Heart right ventricle (tissue), 16 donors: ENCODE measurements at regions not wholly inside any gene's neighbourhood (a gene's known extent, or its start where the extent isn't known, plus 50 kb on each side); places are given as distances from the start of the nearest gene placed in this dataset.

Source experiments
- ATAC-seq, 8 donors: fragments of 200-7000 bp; cut with Tn5 transposase; one replicate each; pipeline ENCODE4 v1.9.1; 2020; ENCODE audit warnings: mild to moderate bottlenecking in 8 of 8, moderate library complexity in 8 of 8, moderate number of reproducible peaks in 1 of 8
- DNase-seq, 2 donors: peaks; one replicate each; pipeline ENCODE4 v3.0.0-alpha.2; 2020
- H3K27ac ChIP-seq, 10 donors: fragments of 200-600 bp; sonication (generic) in 2 of 10; one replicate each; pipeline versions ENCODE4 v1.5.0 to v1.8.0; 2020 to 2022; ENCODE audit warnings: mild to moderate bottlenecking in 3 of 10
- H3K27me3 ChIP-seq, 7 donors: fragments of 200-600 bp; one replicate each; pipeline ENCODE4 v1.8.0; 2021 to 2022; ENCODE audit warnings: mild to moderate bottlenecking in 2 of 7
- H3K36me3 ChIP-seq, 9 donors: fragments of 200-600 bp; sonication (generic) in 1 of 9; one replicate each; pipeline versions ENCODE4 v1.5.0 to v1.8.0; 2020 to 2022; ENCODE audit warnings: mild to moderate bottlenecking in 2 of 9
- H3K4me1 ChIP-seq, 9 donors: fragments of 200-600 bp; sonication (generic) in 1 of 9; one replicate each; pipeline versions ENCODE4 v1.5.0 to v1.8.0; 2020 to 2022; ENCODE audit warnings: mild to moderate bottlenecking in 4 of 9
- H3K4me3 ChIP-seq, 10 donors: fragments of 200-600 bp; sonication (generic) in 2 of 10; one replicate each; pipeline versions ENCODE4 v1.5.0 to v1.8.0; 2020 to 2022; ENCODE audit warnings: mild to moderate bottlenecking in 7 of 10, moderate library complexity in 2 of 10
- H3K9me3 ChIP-seq, 11 donors: fragments of 200-600 bp in 10 of 11; sonication (generic) in 2 of 11; one replicate each; pipeline versions ENCODE4 v1.5.0 to v1.8.0; 2013 to 2022; ENCODE audit warnings: mild to moderate bottlenecking in 2 of 11, control low read depth in 1 of 11, moderate library complexity in 1 of 11
- WGBS, 2 donors: extraction: QIAGEN DNeasy Blood & Tissue Kit; methylation state at CpG; one replicate each; pipeline ENCODE4 v1.1.7; 2013; ENCODE audit warnings: inconsistent platforms in 1 of 2; 5-methylcytosine and 5-hydroxymethylcytosine counted together
- intact Hi-C, 10 donors: fragments of 100-400 bp; cut with DNase I; formaldehyde crosslinking; loops; one replicate each; pipeline versions ENCODE4 v1.11.1 to v1.14.2; 2022
- TF ChIP-seq, protein P1 (sequence below), 9 donors: fragments of 200-600 bp; sonication (generic) in 2 of 9; IDR thresholded peaks; one replicate each; pipeline versions ENCODE4 v1.5.0 to v1.8.0; 2021 to 2022; ENCODE audit warnings: antibody characterized with exemption in 9 of 9, mild to moderate bottlenecking in 5 of 9, moderate library complexity in 1 of 9
- donor health status: Arrhythmogenic right ventricular cardiomyopathy.
- donor health status: ischemic (EF 13 %, LVEDD 7.1; RV severe dilation, severe dysfunction).
- donor health status: healthy with polysubstance abuse.
- donor health status: DM: no; HTN: yes; CAD: no.
- donor health status: DM: no; HTN: no; CAD: no.
- donor health status: ischemic (EF 25% LVEDD 6.9; RV normal size, moderate dysfunction).
- donor health status: ischemic (EF 25% LVEDD 5.7; RV mildly dilated, moderate dysfunction).
- donor health status: healthy.
- donor health status: DM: yes; HTN: yes; CAD: no.
- donor health status: Ischemic cardiomyopathy.
- donor health status: ischemic (EF 35%, LVEDD 5.7; RV mildly dilated, moderate dysfunction).
- donor health status: nonischemic (EF 11% LVEDD 7.7; RV severe dilation, severe dysfunction).
- donor health status: DM: yes; HTN: yes; CAD: no.
- donor health status: PGD.
- donor health status: ischemic (EF 29% LVEDD 5.4; RV normal size, mild dysfunction).
- donor health status: nonischemic (EF 23%, LVEDD 6.1; RV moderate dilation, normal function).

DNA sequence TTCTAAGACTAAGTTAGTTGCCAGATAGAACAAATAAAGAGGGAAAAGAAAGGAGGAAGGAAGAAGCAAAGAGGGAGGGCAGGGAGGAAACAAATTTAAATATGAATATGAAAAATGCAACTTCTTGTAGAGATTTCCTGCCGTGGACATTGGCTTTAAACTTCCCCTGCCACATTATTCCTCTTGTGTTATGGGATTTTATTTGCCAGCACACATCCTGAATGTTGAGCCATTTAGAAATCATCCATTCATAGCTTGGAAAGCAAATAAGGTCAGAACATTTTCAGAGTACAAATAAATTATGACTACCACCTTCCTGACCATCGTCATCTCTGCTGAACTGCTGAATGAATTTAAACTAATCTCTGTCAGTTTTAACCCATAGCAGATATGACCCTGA is 911.9 kb upstream of the LRRN3 start:
- no peaks in the 10 kb centered on the region for H3K9me3 ChIP-seq
- no peaks in the 10 kb centered on the region for H3K36me3 ChIP-seq
- H3K4me1 ChIP-seq, result no peaks in the 10 kb centered on the region
- H3K27ac ChIP-seq, result no peak overlapping the region
- no peak overlapping the region for H3K4me3 ChIP-seq
- H3K27me3 ChIP-seq, result no peaks in the 10 kb centered on the region
- TF ChIP-seq, protein P1, sequence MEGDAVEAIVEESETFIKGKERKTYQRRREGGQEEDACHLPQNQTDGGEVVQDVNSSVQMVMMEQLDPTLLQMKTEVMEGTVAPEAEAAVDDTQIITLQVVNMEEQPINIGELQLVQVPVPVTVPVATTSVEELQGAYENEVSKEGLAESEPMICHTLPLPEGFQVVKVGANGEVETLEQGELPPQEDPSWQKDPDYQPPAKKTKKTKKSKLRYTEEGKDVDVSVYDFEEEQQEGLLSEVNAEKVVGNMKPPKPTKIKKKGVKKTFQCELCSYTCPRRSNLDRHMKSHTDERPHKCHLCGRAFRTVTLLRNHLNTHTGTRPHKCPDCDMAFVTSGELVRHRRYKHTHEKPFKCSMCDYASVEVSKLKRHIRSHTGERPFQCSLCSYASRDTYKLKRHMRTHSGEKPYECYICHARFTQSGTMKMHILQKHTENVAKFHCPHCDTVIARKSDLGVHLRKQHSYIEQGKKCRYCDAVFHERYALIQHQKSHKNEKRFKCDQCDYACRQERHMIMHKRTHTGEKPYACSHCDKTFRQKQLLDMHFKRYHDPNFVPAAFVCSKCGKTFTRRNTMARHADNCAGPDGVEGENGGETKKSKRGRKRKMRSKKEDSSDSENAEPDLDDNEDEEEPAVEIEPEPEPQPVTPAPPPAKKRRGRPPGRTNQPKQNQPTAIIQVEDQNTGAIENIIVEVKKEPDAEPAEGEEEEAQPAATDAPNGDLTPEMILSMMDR (IDR thresholded peaks at IDR 0.05), result no peak
- no peak for ATAC-seq
- intact Hi-C loops, result no loop called here
- 33 to 55% methylated on average over 2 of the region's 2 CpGs for WGBS, 2 donors
- no peak for DNase-seq

GRCh38 chr7:110181768-110182167 is 909.2 kb upstream of the LRRN3 start:
- Histone ChIP-seq H3K36me3 (no peaks in the 10 kb centered on the region), H3K9me3 (peaks cover 0 to 9% (median 0%) of the 10 kb centered on the region in 11 donors), H3K4me3 (no peak overlapping the region), H3K4me1 (no peaks in the 10 kb centered on the region), H3K27ac (no peak overlapping the region), H3K27me3 (no peaks in the 10 kb centered on the region)
- ATAC-seq (no peak), DNase-seq (no peak)
- 76 to 78% methylated on average over 6 of the region's 6 CpGs for WGBS, 2 donors
- TF ChIP-seq, protein P1 (IDR thresholded peaks at IDR 0.05), result no peak
- intact Hi-C loops, result no loop called here

DNA sequence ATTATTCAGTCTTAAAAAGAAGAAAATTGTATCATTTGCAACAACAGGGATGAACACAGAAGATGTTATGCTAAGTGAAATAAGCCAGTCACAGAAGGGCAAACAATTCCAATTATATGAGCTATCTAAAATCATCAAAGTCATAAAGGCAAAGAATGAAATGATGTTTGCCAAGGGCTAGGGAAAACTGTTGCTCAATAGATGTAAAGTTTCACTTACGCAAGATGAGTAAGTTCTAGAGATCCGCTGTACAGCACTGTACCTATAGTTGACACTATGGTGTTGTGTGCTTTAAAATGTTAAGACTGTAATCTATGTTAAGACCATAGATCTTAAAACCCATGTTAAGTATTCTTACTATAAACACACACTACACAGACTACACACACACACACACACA is 904.6 kb upstream of the LRRN3 start:
- no peaks in the 10 kb centered on the region for H3K4me1 ChIP-seq
- H3K27me3 ChIP-seq, result no peaks in the 10 kb centered on the region
- DNase-seq, result no peak
- H3K27ac ChIP-seq, result no peak overlapping the region
- intact Hi-C loops, result no loop called here
- 92 to 98% methylated on average over 2 of the region's 2 CpGs for WGBS, 2 donors
- no peaks in the 10 kb centered on the region for H3K36me3 ChIP-seq
- TF ChIP-seq, protein P1 (IDR thresholded peaks at IDR 0.05), result no peak
- H3K4me3 ChIP-seq, result no peak overlapping the region
- H3K9me3 ChIP-seq, result peaks cover 0 to 26% (median 0%) of the 10 kb centered on the region in 11 donors
- no peak for ATAC-seq

DNA sequence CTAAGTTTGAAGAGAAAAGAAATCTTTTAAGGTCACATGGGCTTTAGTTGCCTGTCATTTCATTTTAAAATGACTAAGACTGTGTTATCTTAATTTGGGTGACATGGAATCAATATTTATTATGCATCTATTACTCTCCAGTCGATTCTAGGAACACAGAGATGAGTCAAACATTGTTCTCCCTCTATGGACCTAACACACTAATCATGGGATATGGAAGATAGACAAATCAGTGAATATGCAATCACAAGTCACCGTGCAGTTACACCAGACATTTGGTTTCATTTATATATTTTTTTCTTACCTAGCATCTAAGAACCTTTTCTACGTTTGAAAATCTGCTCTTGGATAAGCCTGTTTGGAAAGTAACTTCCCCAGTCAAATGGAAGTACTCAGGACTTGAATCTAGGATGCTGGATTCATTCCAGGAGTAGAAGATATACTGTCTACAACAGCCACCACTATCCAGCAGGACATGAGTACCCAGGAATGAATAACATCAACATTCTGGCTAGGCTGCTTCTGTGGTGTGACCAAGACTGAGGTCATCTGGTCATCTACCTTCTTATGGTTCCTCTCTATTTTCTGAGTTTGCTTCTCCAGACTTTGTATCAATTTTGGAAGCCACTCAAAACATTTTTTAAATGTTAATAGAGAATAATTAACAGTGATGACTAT is 902.9 kb upstream of the LRRN3 start:
- no peak overlapping the region for H3K27ac ChIP-seq
- no peaks in the 10 kb centered on the region for H3K36me3 ChIP-seq
- H3K9me3 ChIP-seq, result peaks cover 0 to 26% (median 0%) of the 10 kb centered on the region in 11 donors
- H3K4me3 ChIP-seq, result no peak overlapping the region
- DNase-seq (no peak), ATAC-seq (no peak)
- intact Hi-C loops, result no loop called here
- TF ChIP-seq, protein P1 (IDR thresholded peaks at IDR 0.05), result no peak
- WGBS, 2 donors, result 65 to 74% methylated on average over 3 of the region's 3 CpGs
- H3K27me3 ChIP-seq, result no peaks in the 10 kb centered on the region
- no peaks in the 10 kb centered on the region for H3K4me1 ChIP-seq
